ENCODE measurements at regions not wholly inside any gene's neighbourhood (a gene's known extent, or its start where the extent isn't known, plus 50 kb on each side); places are given as distances from the start of the nearest gene placed in this dataset.

GRCh38 chr14:87430214-87430613, 562.8 kb downstream of the GALC start:
- TF ChIP-seq, protein P1, sequence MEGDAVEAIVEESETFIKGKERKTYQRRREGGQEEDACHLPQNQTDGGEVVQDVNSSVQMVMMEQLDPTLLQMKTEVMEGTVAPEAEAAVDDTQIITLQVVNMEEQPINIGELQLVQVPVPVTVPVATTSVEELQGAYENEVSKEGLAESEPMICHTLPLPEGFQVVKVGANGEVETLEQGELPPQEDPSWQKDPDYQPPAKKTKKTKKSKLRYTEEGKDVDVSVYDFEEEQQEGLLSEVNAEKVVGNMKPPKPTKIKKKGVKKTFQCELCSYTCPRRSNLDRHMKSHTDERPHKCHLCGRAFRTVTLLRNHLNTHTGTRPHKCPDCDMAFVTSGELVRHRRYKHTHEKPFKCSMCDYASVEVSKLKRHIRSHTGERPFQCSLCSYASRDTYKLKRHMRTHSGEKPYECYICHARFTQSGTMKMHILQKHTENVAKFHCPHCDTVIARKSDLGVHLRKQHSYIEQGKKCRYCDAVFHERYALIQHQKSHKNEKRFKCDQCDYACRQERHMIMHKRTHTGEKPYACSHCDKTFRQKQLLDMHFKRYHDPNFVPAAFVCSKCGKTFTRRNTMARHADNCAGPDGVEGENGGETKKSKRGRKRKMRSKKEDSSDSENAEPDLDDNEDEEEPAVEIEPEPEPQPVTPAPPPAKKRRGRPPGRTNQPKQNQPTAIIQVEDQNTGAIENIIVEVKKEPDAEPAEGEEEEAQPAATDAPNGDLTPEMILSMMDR (IDR thresholded peaks at IDR 0.05): no peak
- TF ChIP-seq POLR2A (IDR thresholded peaks at IDR 0.05) (no peak), POLR2AphosphoS5 (IDR thresholded peaks at IDR 0.05) (no peak)

Measured in breast epithelium (tissue), 3 donors.